ENCODE measurements at regions not wholly inside any gene's neighbourhood (a gene's known extent, or its start where the extent isn't known, plus 50 kb on each side); places are given as distances from the start of the nearest gene placed in this dataset.

DNA sequence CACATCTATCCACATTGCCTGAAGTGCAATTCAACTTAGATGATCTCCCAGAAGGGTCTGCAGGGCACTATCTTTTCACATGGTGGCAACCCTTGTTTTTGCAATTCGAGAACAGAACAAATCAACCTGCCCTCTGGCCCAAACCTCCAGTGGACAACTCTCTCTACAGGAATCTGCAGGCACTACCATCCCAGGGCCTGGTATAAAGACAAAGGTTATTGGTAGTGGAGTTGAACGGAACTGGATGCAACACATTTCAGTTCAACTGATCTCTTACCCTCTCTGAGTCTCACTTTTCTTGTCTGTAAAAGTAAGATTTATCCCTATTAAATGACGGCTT is 153.2 kb upstream of the EGFLAM start:
- FAIRE-seq (no peak), DNase-seq (ENCODE audit: insufficient read length, low spot score) (no peak)
- no peak for TF ChIP-seq CTCF (IDR thresholded peaks at IDR 0.05; ENCODE audit: insufficient read depth, missing control alignments)

- FAIRE-seq (no peak), DNase-seq (ENCODE audit: insufficient read length, low spot score) (no peak)
- no peak for TF ChIP-seq CTCF (IDR thresholded peaks at IDR 0.05; ENCODE audit: insufficient read depth, missing control alignments)
These were observed 153.7 kb upstream of the EGFLAM start for GRCh38 chr5:38104497-38105230.

- no peak for TF ChIP-seq CTCF (IDR thresholded peaks at IDR 0.05; ENCODE audit: insufficient read depth, missing control alignments)
- DNase-seq (ENCODE audit: insufficient read length, low spot score) (no peak), FAIRE-seq (no peak)
These were observed 156.5 kb upstream of the EGFLAM start for GRCh38 chr5:38101897-38102296.

DNA sequence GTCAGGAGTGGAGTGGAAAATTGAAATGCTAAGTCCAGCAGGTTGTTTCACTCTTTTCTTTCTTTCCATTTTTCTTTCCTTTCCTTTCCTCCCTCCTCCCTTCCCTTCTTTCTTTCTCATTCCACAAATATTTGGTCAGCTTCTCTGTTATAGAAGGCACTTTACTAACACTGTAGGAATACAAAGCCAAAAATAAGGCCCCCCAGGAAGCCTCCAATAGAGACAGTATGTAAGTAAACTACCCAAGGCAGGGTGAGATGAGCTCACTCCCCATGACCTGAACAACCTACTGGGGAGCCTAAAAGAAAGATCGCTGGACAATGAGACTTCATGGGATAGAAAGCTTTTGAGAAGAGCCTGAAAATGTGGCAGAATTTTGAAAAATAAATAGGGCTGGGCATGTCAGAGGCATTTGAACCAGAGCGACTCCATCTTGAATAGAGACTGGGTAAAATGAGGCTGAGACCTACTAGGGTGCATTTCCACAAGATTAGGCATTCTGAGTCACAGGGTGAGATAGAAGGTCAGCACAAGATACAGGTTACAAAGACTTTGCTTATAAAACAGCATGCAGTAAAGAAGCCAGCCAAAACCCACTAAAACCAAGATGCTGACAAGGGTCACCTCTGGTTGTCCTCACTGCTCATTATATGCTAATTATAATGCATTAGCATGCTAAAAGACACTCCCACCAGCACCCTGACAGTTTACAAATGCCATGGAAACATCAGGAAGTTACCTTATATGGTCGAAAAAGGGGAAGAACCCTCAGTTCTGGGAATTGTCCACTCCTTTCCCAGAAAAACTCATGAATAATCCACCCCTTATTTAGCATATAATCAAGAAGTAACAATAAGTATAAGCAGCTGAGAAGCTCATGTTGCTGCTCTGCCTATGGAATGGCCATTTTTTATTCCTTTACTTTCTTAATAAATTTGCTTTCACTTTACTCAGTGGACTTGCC is 158.9 kb upstream of the EGFLAM start:
- no peak for TF ChIP-seq CTCF (IDR thresholded peaks at IDR 0.05; ENCODE audit: insufficient read depth, missing control alignments)
- FAIRE-seq (no peak), DNase-seq (ENCODE audit: insufficient read length, low spot score) (no peak)

GRCh38 chr5:38094889-38095288 is 163.5 kb upstream of the EGFLAM start:
- DNase-seq (ENCODE audit: insufficient read length, low spot score) (no peak), FAIRE-seq (no peak)
- no peak for TF ChIP-seq CTCF (IDR thresholded peaks at IDR 0.05; ENCODE audit: insufficient read depth, missing control alignments)

GRCh38 chr5:38093855-38094254 is 164.5 kb upstream of the EGFLAM start:
- FAIRE-seq (no peak), DNase-seq (ENCODE audit: insufficient read length, low spot score) (no peak)
- TF ChIP-seq CTCF (IDR thresholded peaks at IDR 0.05; ENCODE audit: insufficient read depth, missing control alignments), result no peak

DNA sequence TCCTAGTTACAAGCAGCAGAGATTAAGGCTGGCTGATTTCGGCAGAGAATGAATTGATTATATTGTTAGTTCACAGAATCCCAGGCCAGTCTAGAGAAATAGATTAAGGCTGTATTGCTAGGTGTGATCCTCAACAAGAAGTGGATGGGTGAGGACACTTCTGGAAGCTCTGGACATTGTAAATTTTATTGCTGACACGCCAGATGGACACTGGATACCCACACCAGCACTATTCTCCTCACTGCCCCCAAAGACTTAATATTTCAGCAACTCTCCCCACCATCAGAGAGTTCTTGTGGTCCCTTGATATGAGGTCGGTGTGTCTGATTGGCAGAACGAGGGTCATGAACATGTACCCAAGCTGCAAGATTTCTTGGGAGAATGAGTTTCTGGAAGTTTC is 171.6 kb upstream of the EGFLAM start:
- TF ChIP-seq CTCF (IDR thresholded peaks at IDR 0.05; ENCODE audit: insufficient read depth, missing control alignments), result no peak
- FAIRE-seq (no peak), DNase-seq (ENCODE audit: insufficient read length, low spot score) (no peak)

Measured in D721Med (cell line).